Ovary (tissue), 3 donors: ENCODE measurements at regions not wholly inside any gene's neighbourhood (a gene's known extent, or its start where the extent isn't known, plus 50 kb on each side); places are given as distances from the start of the nearest gene placed in this dataset.

Experiments used
- CTCF ChIP-seq, 3 donors: fragments of 450-650 bp in 2 of 3; fragments of 200-600 bp in 1 of 3; IDR thresholded peaks; one replicate each; pipeline versions ENCODE4 v1.5.1 to v1.8.0; 2016 to 2022; ENCODE audit warnings: antibody characterized with exemption in 3 of 3, mild to moderate bottlenecking in 1 of 3
- EP300 ChIP-seq: sonication (generic); formaldehyde crosslinking; IDR thresholded peaks from one replicate; pipeline ENCODE4 v1.6.1; 2017; ENCODE audit warnings: antibody characterized with exemption
- POLR2A ChIP-seq: fragments of 450-650 bp; IDR thresholded peaks from one replicate; pipeline ENCODE4 v1.6.1; 2017; ENCODE audit warnings: antibody characterized with exemption, mild to moderate bottlenecking, moderate library complexity
- donor health status: DM: no; HTN: no; CAD: no.

- TF ChIP-seq CTCF (IDR thresholded peaks at IDR 0.05) (no peak), EP300 (no peak), POLR2A (no peak)
Observed at GRCh38 chr5:128885649-128886255, 79.5 kb upstream of the SLC27A6 start.
